Astrocyte of the spinal cord (primary cell): ENCODE measurements at regions not wholly inside any gene's neighbourhood (a gene's known extent, or its start where the extent isn't known, plus 50 kb on each side); places are given as distances from the start of the nearest gene placed in this dataset.

Source experiments
- DNase-seq: peaks from one replicate; pipeline ENCODE4 v3.0.0; 2011; ENCODE audit warnings: low read depth, low spot score
- H3K4me3 ChIP-seq: 2 replicates; pipeline ENCODE4 v1.5.1; 2011; ENCODE audit warnings: low read depth, mild to moderate bottlenecking, low read length, moderate library complexity
- CTCF ChIP-seq: IDR thresholded peaks from 2 replicates; pipeline ENCODE4 v1.5.1; 2012; ENCODE audit warnings: low read depth, mild to moderate bottlenecking, low read length, inconsistent platforms
- in situ Hi-C: cut with HindIII; loops from 2 replicates; pipeline ENCODE4 v1.10.0; 2017; ENCODE audit warnings: low sequenced_read_pairs

- in situ Hi-C loops, result no loop called here
- DNase-seq, result no peak
- H3K4me3 ChIP-seq, result no peak overlapping the region
- no peak for TF ChIP-seq CTCF
These were observed 190.9 kb upstream of the GATB start for GRCh38 chr4:151951671-151952050.

DNA sequence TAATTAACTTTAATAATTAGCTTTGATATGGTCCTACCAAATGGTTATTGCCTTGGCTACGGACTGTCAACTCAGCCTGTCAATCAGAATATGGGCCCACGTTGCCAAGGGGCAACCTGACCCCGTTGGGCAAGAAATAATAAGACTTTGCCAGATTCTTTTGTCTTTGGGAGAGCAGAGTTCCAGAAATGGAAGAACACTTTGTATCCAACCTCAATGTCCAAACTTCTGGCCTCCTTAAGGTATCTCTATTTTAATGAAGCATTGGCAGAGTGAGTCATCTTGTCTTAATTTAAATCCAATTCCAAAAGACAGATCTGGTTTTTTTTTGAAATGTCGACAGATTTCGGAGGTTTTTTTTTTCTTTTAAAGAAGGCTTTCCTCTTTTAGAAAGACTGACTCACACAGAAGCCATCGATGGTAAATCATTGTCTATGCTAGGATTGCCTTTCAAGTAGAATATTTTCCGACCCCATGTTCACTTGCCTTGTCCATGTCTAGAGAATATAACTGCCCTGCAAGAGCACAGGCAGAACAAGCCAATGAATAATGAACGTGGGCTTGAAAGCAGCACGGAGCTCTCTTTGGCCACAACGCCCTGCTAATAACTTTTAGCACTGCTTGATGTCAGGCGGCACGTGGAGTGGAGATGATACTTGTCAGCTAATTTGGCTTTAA is 190.3 kb upstream of the GATB start:
- in situ Hi-C loops, result no loop called here
- TF ChIP-seq CTCF, result no peak
- no peak overlapping the region for H3K4me3 ChIP-seq
- no peak for DNase-seq

DNA sequence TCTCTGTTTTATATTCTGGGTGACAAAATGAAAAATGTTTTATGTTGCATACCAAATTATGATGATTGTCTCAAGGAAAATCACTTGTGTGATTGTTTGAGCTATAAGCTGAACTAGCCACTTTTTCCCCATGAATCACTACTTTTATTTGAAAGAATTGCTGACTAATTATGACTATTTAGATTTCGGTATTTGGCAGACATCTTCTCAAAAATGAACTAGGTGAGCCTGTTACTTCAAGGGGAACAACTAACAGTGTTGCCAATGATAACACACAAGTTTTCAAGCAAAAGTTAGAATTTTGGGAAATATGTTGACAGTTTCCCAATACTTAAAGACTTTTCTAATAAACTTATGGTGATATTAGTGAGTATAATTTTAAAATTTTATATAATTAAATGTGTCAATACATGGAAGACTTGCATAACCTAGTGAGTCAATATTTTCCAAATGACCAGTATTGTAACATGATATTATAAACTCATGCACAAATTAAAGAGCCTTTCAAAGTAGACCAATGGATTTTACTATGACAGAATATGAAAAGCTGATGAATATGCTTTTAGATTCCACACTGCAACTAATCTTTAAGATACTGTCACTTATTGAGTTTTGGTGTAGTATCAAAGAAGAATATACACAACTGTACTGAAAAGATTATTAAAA is 187.7 kb upstream of the GATB start:
- DNase-seq, result peak; percentile 5
- TF ChIP-seq CTCF, result no peak
- H3K4me3 ChIP-seq, result no peak overlapping the region
- in situ Hi-C loops, result no loop called here

- no peak overlapping the region for H3K4me3 ChIP-seq
- in situ Hi-C loops, result no loop called here
- TF ChIP-seq CTCF, result no peak
- no peak for DNase-seq
These were observed 185.9 kb upstream of the GATB start for GRCh38 chr4:151946718-151947117.

- no peak overlapping the region for H3K4me3 ChIP-seq
- no peak for DNase-seq
- in situ Hi-C loops, result no loop called here
- no peak for TF ChIP-seq CTCF
These were observed 182.2 kb upstream of the GATB start for GRCh38 chr4:151942971-151943370.

DNA sequence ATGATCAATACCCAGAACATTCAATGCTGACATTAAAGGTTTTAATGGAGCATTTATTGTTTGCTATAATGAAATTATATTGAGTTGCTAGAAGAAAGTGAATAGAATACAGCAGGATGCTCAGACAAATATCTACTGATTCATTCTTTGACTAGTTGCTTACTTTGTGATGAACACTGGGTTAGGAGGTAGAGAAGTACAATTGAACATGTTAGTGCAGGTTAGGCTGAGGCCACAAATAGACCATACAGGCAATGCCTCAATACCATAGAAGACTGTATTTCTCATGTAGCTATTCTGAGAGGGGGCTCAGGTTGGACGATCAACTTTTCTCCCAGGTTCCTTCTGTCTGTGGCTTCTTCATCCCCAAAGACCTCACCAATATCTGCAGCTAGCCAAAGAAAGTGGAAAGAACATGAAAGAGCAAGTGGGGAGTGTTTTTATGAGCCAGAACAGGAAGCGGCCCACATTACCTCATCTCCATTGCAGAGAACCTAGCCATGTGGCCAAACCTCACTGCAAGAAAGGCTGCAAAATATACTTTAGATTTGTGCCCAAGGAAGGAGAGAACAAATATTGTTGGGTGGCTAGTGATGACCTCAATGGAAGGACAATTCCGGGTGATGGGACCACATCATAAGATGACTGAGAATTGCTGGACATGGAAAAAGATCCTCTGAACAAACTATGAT is 180.3 kb upstream of the GATB start:
- in situ Hi-C loops, result no loop called here
- no peak for TF ChIP-seq CTCF
- no peak for DNase-seq
- H3K4me3 ChIP-seq, result no peak overlapping the region
